GM18498 (cell line): ENCODE measurements at regions not wholly inside any gene's neighbourhood (a gene's known extent, or its start where the extent isn't known, plus 50 kb on each side); places are given as distances from the start of the nearest gene placed in this dataset.

Experiments used
- ATAC-seq: cut with Tn5 transposase; IDR thresholded peaks from one replicate; pipeline ENCODE4 v1.9.1; 2021; ENCODE audit warnings: mild to moderate bottlenecking, moderate library complexity; ENCODE audit not compliant: unreplicated experiment

- ATAC-seq = no peak
Observed at GRCh38 chr2:109070290-109070689, 58.7 kb upstream of the SH3RF3 start.

DNA sequence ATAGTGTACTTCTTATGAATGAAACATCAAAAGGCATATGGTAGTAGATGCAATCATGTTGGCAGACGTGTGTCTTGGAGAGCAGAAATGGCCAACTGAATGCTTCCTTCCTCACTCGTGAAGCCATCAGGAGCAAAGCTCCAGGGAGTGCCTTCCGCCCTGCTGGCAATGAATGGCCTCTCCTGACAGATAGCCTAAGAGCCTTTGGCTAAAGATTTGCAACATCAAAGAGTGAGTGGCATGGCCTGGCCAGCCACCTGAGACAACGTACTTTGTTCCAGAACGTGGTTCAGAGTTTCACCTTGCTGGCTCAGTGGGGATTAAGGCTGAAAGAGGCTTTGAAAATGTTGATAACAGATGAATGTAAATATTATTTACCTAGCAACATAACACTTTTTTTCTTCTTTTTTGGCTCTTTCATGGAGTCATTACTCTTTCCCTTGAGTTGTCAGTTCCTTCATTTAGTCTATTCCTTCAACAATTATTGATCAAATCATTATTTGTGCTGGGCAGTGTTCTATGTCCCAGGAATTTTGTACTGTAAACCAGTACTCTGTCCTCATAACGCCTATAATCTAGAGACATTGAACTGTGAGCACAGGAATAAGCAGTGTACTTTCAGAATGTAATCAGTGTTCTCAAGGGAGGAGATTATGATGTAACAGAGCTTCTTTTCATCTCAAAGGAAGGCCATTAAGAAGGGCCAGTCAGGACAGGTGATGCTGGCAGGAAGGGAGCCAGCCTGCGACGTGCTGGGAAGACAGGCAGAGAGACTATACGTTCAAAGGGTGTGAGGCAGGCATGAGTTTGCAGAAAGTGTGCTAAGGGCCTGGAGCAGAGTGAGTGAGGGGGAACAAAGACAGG is 59.4 kb upstream of the SH3RF3 start:
- no peak for ATAC-seq

DNA sequence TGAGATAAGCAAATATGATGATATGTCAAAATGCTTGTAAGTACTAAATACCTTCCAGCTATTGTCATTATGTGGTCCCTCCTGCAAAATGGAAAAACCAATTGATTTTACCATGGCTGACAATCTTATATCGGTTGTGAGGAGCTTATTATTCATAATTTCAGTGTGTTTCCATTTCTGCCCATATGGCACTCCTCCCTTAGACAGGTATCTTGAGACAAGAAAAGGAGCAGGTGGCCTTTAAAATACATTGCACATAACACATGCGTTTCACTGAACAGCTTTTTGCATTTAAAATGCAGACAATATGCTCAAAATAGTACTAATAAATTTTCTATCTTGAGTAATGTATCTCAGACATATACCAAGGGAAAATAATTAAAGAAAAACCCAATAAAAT is 60.2 kb upstream of the SH3RF3 start:
- no peak for ATAC-seq

- no peak for ATAC-seq
Observed at GRCh38 chr2:109067631-109068125, 61.3 kb upstream of the SH3RF3 start.

GRCh38 chr2:109066917-109067597 is 61.9 kb upstream of the SH3RF3 start:
- ATAC-seq = no peak

DNA sequence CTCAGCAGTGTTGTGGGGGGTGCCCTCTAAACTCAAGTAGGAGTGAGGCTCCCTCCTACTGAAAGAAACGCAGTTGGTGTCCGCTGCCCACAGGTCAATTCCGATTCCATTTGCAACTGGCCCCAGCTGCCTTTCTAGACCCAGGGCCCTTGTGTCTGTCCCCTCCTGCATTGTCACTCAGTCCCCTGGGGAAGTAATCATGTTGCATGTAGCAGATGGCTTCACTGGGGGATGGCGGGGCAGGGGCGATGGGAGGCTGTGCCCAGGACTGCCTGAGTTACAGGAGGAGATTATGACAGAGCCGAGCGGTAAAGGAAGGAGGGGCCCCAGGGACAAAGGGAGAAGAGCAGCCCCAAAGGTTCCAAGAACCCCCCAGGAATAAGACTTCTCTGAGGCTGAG is 62.5 kb upstream of the SH3RF3 start:
- no peak for ATAC-seq

DNA sequence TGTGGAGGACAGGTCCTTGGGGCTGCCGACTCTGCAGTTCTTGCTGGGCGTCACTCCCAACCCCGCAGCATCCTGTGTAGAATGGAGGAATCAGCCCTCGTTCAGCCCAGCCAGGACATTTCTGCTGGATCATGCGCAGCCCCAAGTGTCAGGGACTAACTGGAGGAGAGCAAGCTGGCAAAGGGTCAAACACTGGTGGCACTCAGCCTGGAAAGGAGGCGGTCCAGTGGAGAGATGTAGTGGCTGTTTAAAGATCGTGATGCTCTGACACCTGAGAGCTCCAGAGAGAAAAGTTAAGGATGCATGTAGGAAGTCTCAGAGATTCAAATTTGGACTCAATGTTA is 63.6 kb upstream of the SH3RF3 start:
- ATAC-seq = no peak

GRCh38 chr2:109064660-109065390 is 64.2 kb upstream of the SH3RF3 start:
- ATAC-seq = no peak

DNA sequence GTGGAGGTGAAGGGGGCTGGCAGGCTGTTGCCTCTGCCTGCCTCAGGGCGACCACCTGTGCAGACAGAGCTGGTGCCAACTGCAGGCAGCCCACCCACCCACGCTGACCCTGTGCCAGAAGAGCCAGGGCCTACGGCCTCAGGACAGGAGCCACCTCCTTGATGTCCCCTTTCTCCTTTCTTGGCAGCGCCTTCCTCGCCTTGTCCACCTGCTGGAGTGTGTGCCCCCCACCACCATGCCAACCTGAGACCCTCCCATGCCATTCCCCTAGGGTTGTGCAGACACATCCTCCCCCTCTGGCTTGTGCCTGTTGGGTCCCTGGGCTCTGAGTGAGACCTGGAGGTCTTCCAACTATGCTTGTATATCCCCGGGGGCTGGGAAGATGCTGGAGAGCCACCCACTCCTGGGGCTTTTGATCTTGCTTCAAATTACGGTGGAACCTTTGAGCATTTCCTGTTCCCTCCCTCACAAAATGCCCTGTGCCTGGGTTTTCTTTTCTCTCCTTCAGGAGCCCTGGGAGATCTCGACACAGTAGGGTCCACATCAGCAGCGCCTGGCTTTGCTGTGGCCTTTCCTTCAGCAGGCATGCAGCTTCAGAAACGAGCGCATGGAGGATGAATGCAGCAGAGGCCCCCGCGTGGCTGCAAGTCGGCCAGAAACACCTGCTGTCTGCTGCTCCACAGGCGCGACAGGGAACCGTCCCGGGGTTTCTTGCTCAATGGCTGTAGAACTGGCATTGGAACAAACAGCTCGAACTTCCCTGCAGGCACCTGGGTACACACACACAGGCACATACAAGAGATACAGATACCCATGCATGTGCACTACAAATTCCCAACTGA is 65.9 kb upstream of the SH3RF3 start:
- ATAC-seq = no peak

- ATAC-seq = no peak
Observed at GRCh38 chr2:109062145-109062858, 66.7 kb upstream of the SH3RF3 start.

DNA sequence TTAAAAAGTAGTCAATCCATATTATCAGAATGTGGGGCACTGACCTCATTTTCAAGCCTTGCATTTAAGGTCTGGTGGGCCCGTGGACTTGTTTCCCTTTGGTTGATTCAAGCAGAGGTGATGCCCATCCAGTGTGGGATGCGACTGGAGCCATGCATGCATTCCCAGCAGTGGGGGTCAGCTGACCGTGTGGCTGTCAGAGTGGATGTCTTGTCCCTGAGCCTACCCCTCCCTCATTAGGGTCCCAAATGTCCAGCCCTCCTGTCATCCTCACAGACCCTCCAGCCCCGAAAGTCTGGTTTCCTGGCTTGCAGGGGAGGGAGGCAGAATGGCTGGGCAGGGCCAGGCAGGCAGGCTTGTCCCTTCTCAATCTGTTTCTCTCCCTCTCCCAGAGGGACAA is 67.3 kb upstream of the SH3RF3 start:
- ATAC-seq = no peak

GRCh38 chr2:109060496-109060895 is 68.5 kb upstream of the SH3RF3 start:
- no peak for ATAC-seq

DNA sequence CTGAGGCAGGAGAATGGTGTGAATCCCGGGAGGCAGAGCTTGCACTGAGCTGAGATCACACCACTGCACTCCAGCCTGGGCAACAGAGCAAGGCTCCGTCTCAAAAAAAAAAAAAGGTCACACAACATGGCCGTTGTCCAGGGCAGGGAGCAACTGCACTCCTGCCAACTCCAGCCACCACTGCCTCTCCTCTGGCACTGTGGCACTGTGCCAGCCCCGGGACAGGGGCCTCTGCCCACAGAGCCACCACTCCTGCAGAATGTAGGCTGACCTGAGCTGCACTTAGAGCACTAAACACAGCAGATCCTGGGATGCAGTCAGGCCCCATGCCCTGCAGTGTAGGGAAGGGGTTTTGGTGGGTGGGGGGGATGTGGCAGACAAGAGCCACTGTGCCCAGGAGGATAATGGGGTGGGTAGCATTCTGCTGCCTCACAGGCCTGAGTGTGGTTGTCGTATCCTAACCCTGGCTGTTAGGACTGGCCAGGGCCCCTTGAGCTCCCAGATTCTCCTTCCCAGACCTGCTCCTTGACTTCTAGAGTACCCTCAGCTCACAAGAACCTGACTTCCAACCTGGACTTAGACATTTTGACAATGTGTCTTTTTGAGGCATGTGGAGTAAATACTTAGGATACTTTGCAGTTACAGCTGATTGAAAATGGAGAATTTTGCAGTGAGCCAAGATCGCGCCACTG is 69.4 kb upstream of the SH3RF3 start:
- no peak for ATAC-seq

DNA sequence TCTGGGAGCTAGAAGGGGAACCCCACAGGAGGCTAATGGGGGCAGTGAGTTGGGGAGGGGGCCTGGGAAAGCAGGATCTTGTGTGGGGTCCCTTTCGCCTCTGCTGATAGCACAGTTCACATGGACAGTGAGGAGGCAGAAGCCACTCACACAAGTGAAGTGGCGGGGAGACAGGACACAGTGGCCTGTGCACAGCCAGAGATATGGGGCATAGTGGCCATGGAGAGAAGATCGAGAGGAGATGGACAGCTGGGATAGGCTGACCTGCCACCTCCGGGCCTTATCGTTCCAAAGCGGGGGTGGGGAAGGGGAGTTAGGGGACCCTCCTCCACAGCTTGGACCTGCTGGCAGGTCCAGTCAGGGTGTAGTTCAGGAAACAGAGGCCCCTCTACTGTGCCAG is 69.8 kb upstream of the EDAR start:
- ATAC-seq = no peak

GRCh38 chr2:109058191-109058632 is 69.2 kb upstream of the EDAR start:
- ATAC-seq = no peak

GRCh38 chr2:109057686-109058085 is 68.7 kb upstream of the EDAR start:
- ATAC-seq = no peak

GRCh38 chr2:109055435-109055834 is 66.4 kb upstream of the EDAR start:
- no peak for ATAC-seq

GRCh38 chr2:109054865-109055264 is 65.8 kb upstream of the EDAR start:
- ATAC-seq = no peak

- no peak for ATAC-seq
Observed at GRCh38 chr2:109053716-109054115, 64.7 kb upstream of the EDAR start.
